Nephron progenitor cell (in vitro differentiated cells): ENCODE measurements at regions not wholly inside any gene's neighbourhood (a gene's known extent, or its start where the extent isn't known, plus 50 kb on each side); places are given as distances from the start of the nearest gene placed in this dataset.

Experiments used
- DNase-seq: peaks from one replicate; pipeline ENCODE4 v3.0.0; 2021
- H3K27ac Mint-ChIP-seq: 2 replicates; pipeline ENCODE4 v1.8.0; 2021; ENCODE audit warnings: mild to moderate bottlenecking, moderate library complexity, mixed read lengths
- H3K27me3 Mint-ChIP-seq: 2 replicates; pipeline ENCODE4 v1.8.0; 2021; ENCODE audit warnings: mild to moderate bottlenecking, low read depth, mixed read lengths; ENCODE audit not compliant: poor library complexity
- H3K36me3 Mint-ChIP-seq: 2 replicates; pipeline ENCODE4 v1.8.0; 2021; ENCODE audit warnings: low read depth, mixed read lengths
- H3K4me1 Mint-ChIP-seq: 2 replicates; pipeline ENCODE4 v1.8.0; 2021; ENCODE audit warnings: mixed read lengths
- H3K4me3 Mint-ChIP-seq: 2 replicates; pipeline ENCODE4 v1.8.0; 2021; ENCODE audit warnings: mild to moderate bottlenecking, moderate library complexity, mixed read lengths
- H3K9me3 Mint-ChIP-seq: 2 replicates; pipeline ENCODE4 v1.8.0; 2021; ENCODE audit warnings: mild to moderate bottlenecking, moderate library complexity, mixed read lengths
- CTCF ChIP-seq: fragments of 200-600 bp; sonication (generic); IDR thresholded peaks from 2 replicates; pipeline ENCODE4 v1.5.0; 2021; ENCODE audit warnings: antibody characterized with exemption

GRCh38 chr11:98230678-98231077 is 790.1 kb upstream of the CNTN5 start:
- Mint-ChIP-seq H3K27ac (no peak overlapping the region), H3K4me3 (no peak overlapping the region), H3K4me1 (no peaks in the 10 kb centered on the region), H3K27me3 (no peaks in the 10 kb centered on the region), H3K9me3 (no peaks in the 10 kb centered on the region), H3K36me3 (no peaks in the 10 kb centered on the region)
- no peak for TF ChIP-seq CTCF
- no peak for DNase-seq

- DNase-seq: no peak
- Mint-ChIP-seq H3K4me3 (no peak overlapping the region), H3K27me3 (no peaks in the 10 kb centered on the region), H3K9me3 (peaks cover 5% of the 10 kb centered on the region), H3K36me3 (no peaks in the 10 kb centered on the region), H3K4me1 (no peaks in the 10 kb centered on the region), H3K27ac (no peak overlapping the region)
- no peak for TF ChIP-seq CTCF
Observed at GRCh38 chr11:98234698-98235097, 786.1 kb upstream of the CNTN5 start.

- H3K27me3 Mint-ChIP-seq: no peaks in the 10 kb centered on the region
- DNase-seq: no peak
- TF ChIP-seq CTCF: no peak
- no peak overlapping the region for H3K4me3 Mint-ChIP-seq
- peaks cover 25% of the 10 kb centered on the region for H3K9me3 Mint-ChIP-seq
- H3K4me1 Mint-ChIP-seq: no peaks in the 10 kb centered on the region
- H3K27ac Mint-ChIP-seq: no peak overlapping the region
- no peaks in the 10 kb centered on the region for H3K36me3 Mint-ChIP-seq
Observed at GRCh38 chr11:98243897-98244296, 776.9 kb upstream of the CNTN5 start.

- H3K27me3 Mint-ChIP-seq: no peaks in the 10 kb centered on the region
- no peaks in the 10 kb centered on the region for H3K4me1 Mint-ChIP-seq
- H3K36me3 Mint-ChIP-seq: no peaks in the 10 kb centered on the region
- TF ChIP-seq CTCF: peak; percentile 20
- H3K27ac Mint-ChIP-seq: no peak overlapping the region
- H3K4me3 Mint-ChIP-seq: no peak overlapping the region
- no peaks in the 10 kb centered on the region for H3K9me3 Mint-ChIP-seq
- DNase-seq: no peak
Observed at GRCh38 chr11:98260983-98261382, 759.8 kb upstream of the CNTN5 start.

- Mint-ChIP-seq H3K36me3 (no peaks in the 10 kb centered on the region), H3K27ac (no peak overlapping the region), H3K9me3 (peaks cover 3% of the 10 kb centered on the region), H3K4me1 (no peaks in the 10 kb centered on the region), H3K4me3 (no peak overlapping the region), H3K27me3 (peaks cover 6% of the 10 kb centered on the region)
- TF ChIP-seq CTCF: no peak
- DNase-seq: no peak
Observed at GRCh38 chr11:98277251-98277912, 743.4 kb upstream of the CNTN5 start.

- no peak for DNase-seq
- Mint-ChIP-seq H3K4me1 (no peaks in the 10 kb centered on the region), H3K9me3 (no peaks in the 10 kb centered on the region), H3K4me3 (no peak overlapping the region), H3K27me3 (no peaks in the 10 kb centered on the region), H3K36me3 (no peaks in the 10 kb centered on the region), H3K27ac (no peak overlapping the region)
- no peak for TF ChIP-seq CTCF
Observed at GRCh38 chr11:98289617-98290263, 731.0 kb upstream of the CNTN5 start.
